ENCODE measurements at regions not wholly inside any gene's neighbourhood (a gene's known extent, or its start where the extent isn't known, plus 50 kb on each side); places are given as distances from the start of the nearest gene placed in this dataset.

- TF ChIP-seq, protein P1, sequence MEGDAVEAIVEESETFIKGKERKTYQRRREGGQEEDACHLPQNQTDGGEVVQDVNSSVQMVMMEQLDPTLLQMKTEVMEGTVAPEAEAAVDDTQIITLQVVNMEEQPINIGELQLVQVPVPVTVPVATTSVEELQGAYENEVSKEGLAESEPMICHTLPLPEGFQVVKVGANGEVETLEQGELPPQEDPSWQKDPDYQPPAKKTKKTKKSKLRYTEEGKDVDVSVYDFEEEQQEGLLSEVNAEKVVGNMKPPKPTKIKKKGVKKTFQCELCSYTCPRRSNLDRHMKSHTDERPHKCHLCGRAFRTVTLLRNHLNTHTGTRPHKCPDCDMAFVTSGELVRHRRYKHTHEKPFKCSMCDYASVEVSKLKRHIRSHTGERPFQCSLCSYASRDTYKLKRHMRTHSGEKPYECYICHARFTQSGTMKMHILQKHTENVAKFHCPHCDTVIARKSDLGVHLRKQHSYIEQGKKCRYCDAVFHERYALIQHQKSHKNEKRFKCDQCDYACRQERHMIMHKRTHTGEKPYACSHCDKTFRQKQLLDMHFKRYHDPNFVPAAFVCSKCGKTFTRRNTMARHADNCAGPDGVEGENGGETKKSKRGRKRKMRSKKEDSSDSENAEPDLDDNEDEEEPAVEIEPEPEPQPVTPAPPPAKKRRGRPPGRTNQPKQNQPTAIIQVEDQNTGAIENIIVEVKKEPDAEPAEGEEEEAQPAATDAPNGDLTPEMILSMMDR (IDR thresholded peaks at IDR 0.05) = no peak
- TF ChIP-seq POLR2A (IDR thresholded peaks at IDR 0.05) (no peak), EP300 (IDR thresholded peaks at IDR 0.05) (no peak)
Measured at GRCh38 chr20:39563349-39563748, 601.2 kb downstream of the DHX35 start.

Measured in tibial nerve (tissue), 4 donors.